Endothelial cell (in vitro differentiated cells): ENCODE measurements at regions not wholly inside any gene's neighbourhood (a gene's known extent, or its start where the extent isn't known, plus 50 kb on each side); places are given as distances from the start of the nearest gene placed in this dataset.

Source experiments
- DNase-seq: peaks from one replicate; pipeline ENCODE4 v3.0.0; 2021; ENCODE audit warnings: low spot score
- H3K27ac Mint-ChIP-seq: one replicate; pipeline ENCODE4 v1.8.0; 2021; ENCODE audit warnings: mixed read lengths, inconsistent platforms; ENCODE audit not compliant: unreplicated experiment
- H3K27me3 Mint-ChIP-seq: one replicate; pipeline ENCODE4 v1.8.0; 2021; ENCODE audit warnings: mild to moderate bottlenecking, moderate library complexity, mixed read lengths, inconsistent platforms; ENCODE audit not compliant: unreplicated experiment
- H3K36me3 Mint-ChIP-seq: one replicate; pipeline ENCODE4 v1.8.0; 2021; ENCODE audit warnings: mild to moderate bottlenecking, low read depth, mixed read lengths, inconsistent platforms; ENCODE audit not compliant: unreplicated experiment
- H3K4me1 Mint-ChIP-seq: one replicate; pipeline ENCODE4 v1.8.0; 2021; ENCODE audit warnings: mild to moderate bottlenecking, mixed read lengths, inconsistent platforms; ENCODE audit not compliant: unreplicated experiment
- H3K4me3 Mint-ChIP-seq: one replicate; pipeline ENCODE4 v1.8.0; 2021; ENCODE audit warnings: mild to moderate bottlenecking, mixed read lengths, inconsistent platforms; ENCODE audit not compliant: unreplicated experiment
- H3K9me3 Mint-ChIP-seq: one replicate; pipeline ENCODE4 v1.8.0; 2021; ENCODE audit warnings: mixed read lengths, inconsistent platforms; ENCODE audit not compliant: unreplicated experiment
- TF ChIP-seq, protein P1 (sequence below): fragments of 200-600 bp; sonication (generic); IDR thresholded peaks from one replicate; pipeline ENCODE4 v1.5.0; 2021; ENCODE audit warnings: antibody characterized with exemption; ENCODE audit not compliant: unreplicated experiment

GRCh38 chr7:112908086-112908485 lies 117.9 kb upstream of the TMEM168 start:
- DNase-seq: no peak
- H3K9me3 Mint-ChIP-seq: no peaks in the 10 kb centered on the region
- no peak overlapping the region for H3K4me3 Mint-ChIP-seq
- no peaks in the 10 kb centered on the region for H3K27me3 Mint-ChIP-seq
- no peaks in the 10 kb centered on the region for H3K4me1 Mint-ChIP-seq
- TF ChIP-seq, protein P1, sequence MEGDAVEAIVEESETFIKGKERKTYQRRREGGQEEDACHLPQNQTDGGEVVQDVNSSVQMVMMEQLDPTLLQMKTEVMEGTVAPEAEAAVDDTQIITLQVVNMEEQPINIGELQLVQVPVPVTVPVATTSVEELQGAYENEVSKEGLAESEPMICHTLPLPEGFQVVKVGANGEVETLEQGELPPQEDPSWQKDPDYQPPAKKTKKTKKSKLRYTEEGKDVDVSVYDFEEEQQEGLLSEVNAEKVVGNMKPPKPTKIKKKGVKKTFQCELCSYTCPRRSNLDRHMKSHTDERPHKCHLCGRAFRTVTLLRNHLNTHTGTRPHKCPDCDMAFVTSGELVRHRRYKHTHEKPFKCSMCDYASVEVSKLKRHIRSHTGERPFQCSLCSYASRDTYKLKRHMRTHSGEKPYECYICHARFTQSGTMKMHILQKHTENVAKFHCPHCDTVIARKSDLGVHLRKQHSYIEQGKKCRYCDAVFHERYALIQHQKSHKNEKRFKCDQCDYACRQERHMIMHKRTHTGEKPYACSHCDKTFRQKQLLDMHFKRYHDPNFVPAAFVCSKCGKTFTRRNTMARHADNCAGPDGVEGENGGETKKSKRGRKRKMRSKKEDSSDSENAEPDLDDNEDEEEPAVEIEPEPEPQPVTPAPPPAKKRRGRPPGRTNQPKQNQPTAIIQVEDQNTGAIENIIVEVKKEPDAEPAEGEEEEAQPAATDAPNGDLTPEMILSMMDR: no peak
- peaks cover 7% of the 10 kb centered on the region for H3K36me3 Mint-ChIP-seq
- no peak overlapping the region for H3K27ac Mint-ChIP-seq

DNA sequence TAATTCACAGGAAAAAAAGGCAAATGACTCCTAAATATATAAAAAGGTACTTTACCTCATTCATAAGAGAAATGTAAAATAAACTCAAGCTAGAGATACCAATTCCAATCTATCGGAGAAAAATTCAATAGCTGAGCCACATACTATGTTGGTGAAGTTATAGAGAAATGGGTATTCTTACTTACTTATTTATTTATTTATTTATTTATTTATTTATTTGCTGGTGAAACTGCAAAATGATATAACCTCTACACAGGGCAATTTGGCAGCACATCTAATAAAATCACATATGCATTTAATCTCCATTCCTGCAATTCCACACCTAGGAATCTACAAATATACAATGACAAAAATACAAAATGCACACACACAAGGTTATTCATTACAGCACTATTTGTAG lies 117.5 kb upstream of the TMEM168 start:
- TF ChIP-seq, protein P1: no peak
- peaks cover 1% of the 10 kb centered on the region for H3K27me3 Mint-ChIP-seq
- H3K4me1 Mint-ChIP-seq: no peaks in the 10 kb centered on the region
- no peak overlapping the region for H3K27ac Mint-ChIP-seq
- H3K4me3 Mint-ChIP-seq: no peak overlapping the region
- H3K36me3 Mint-ChIP-seq: peaks cover 7% of the 10 kb centered on the region
- no peak for DNase-seq
- H3K9me3 Mint-ChIP-seq: peaks cover under 1% of the 10 kb centered on the region

DNA sequence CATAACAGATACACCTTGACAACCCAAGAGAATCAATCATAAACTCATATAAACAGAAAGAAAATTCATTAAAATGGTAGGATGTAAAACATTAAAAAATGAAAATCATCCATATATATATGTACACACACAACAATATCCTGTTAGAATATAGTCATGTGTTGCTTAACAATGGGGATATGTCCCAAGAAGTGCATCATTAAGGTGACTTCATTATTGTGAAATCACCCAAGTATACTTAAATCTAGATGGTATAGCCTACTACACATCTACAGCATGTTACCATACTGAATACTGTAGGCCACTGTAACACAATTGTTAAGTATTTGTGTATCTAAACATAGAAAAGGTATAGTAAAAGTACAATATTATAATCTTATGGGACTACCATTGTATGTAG lies 115.8 kb upstream of the TMEM168 start:
- no peak overlapping the region for H3K4me3 Mint-ChIP-seq
- peaks cover 4% of the 10 kb centered on the region for H3K9me3 Mint-ChIP-seq
- H3K27me3 Mint-ChIP-seq: peaks cover 4% of the 10 kb centered on the region
- H3K36me3 Mint-ChIP-seq: peaks cover 5% of the 10 kb centered on the region
- DNase-seq: no peak
- H3K27ac Mint-ChIP-seq: no peak overlapping the region
- TF ChIP-seq, protein P1: no peak
- no peaks in the 10 kb centered on the region for H3K4me1 Mint-ChIP-seq

GRCh38 chr7:112905413-112905812 lies 115.2 kb upstream of the TMEM168 start:
- TF ChIP-seq, protein P1: no peak
- H3K27me3 Mint-ChIP-seq: peaks cover 4% of the 10 kb centered on the region

GRCh38 chr7:112898432-112899290 lies 108.5 kb upstream of the TMEM168 start:
- peaks cover 4% of the 10 kb centered on the region for H3K27me3 Mint-ChIP-seq
- no peak overlapping the region for H3K4me3 Mint-ChIP-seq
- H3K36me3 Mint-ChIP-seq: peaks cover 9% of the 10 kb centered on the region

More at GRCh38 chr7:112905413-112905812, 115.2 kb upstream of the TMEM168 start:
- Mint-ChIP-seq H3K4me3 (no peak overlapping the region), H3K9me3 (peaks cover 4% of the 10 kb centered on the region), H3K36me3 (no peaks in the 10 kb centered on the region), H3K27ac (no peak overlapping the region), H3K4me1 (no peaks in the 10 kb centered on the region)
- no peak for DNase-seq

More at GRCh38 chr7:112898432-112899290, 108.5 kb upstream of the TMEM168 start:
- H3K4me1 Mint-ChIP-seq: no peaks in the 10 kb centered on the region
- H3K9me3 Mint-ChIP-seq: peaks cover 4% of the 10 kb centered on the region
- TF ChIP-seq, protein P1: peak; percentile 63
- peak; percentile 60 for DNase-seq
- H3K27ac Mint-ChIP-seq: no peak overlapping the region
